Hepatocyte (in vitro differentiated cells): ENCODE measurements at regions not wholly inside any gene's neighbourhood (a gene's known extent, or its start where the extent isn't known, plus 50 kb on each side); places are given as distances from the start of the nearest gene placed in this dataset.

Experiments
- EZH2 ChIP-seq: fragments of 200-600 bp; sonication (generic); IDR thresholded peaks from 2 replicates; pipeline ENCODE4 v1.6.1; 2016; ENCODE audit warnings: antibody characterized with exemption, mild to moderate bottlenecking, borderline replicate concordance
- EZH2phosphoT487 ChIP-seq: fragments of 200-600 bp; sonication (generic); IDR thresholded peaks from one replicate; pipeline ENCODE4 v1.6.1; 2018; ENCODE audit warnings: antibody characterized with exemption, mild to moderate bottlenecking, low read depth, moderate library complexity; ENCODE audit not compliant: unreplicated experiment, severe bottlenecking
- TF ChIP-seq, protein P1 (sequence below): fragments of 200-600 bp; sonication (generic); IDR thresholded peaks from 2 replicates; pipeline ENCODE4 v1.5.1; 2016; ENCODE audit warnings: antibody characterized with exemption, mild to moderate bottlenecking; ENCODE audit not compliant: poor library complexity

GRCh38 chr4:127469542-127469941 is 163.2 kb upstream of the INTU start:
- TF ChIP-seq, protein P1, sequence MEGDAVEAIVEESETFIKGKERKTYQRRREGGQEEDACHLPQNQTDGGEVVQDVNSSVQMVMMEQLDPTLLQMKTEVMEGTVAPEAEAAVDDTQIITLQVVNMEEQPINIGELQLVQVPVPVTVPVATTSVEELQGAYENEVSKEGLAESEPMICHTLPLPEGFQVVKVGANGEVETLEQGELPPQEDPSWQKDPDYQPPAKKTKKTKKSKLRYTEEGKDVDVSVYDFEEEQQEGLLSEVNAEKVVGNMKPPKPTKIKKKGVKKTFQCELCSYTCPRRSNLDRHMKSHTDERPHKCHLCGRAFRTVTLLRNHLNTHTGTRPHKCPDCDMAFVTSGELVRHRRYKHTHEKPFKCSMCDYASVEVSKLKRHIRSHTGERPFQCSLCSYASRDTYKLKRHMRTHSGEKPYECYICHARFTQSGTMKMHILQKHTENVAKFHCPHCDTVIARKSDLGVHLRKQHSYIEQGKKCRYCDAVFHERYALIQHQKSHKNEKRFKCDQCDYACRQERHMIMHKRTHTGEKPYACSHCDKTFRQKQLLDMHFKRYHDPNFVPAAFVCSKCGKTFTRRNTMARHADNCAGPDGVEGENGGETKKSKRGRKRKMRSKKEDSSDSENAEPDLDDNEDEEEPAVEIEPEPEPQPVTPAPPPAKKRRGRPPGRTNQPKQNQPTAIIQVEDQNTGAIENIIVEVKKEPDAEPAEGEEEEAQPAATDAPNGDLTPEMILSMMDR, result no peak
- TF ChIP-seq EZH2 (no peak), EZH2phosphoT487 (no peak)
